Omental fat pad (tissue), 3 donors: ENCODE measurements at regions not wholly inside any gene's neighbourhood (a gene's known extent, or its start where the extent isn't known, plus 50 kb on each side); places are given as distances from the start of the nearest gene placed in this dataset.

Experiments
- ATAC-seq: fragments of 150-250 bp; one replicate; pipeline ENCODE4 v1.9.1; 2016; ENCODE audit warnings: mild to moderate bottlenecking, moderate library complexity; ENCODE audit not compliant: low FRiP score
- DNase-seq: peaks from one replicate; pipeline ENCODE4 v3.0.0-alpha.2; 2019; ENCODE audit warnings: low spot score
- TF ChIP-seq, protein P1 (sequence below), 3 donors: fragments of 450-650 bp; IDR thresholded peaks; one replicate each; pipeline ENCODE4 v1.5.1; 2016 to 2017; ENCODE audit warnings: antibody characterized with exemption in 3 of 3, mild to moderate bottlenecking in 3 of 3, moderate library complexity in 2 of 3

DNA sequence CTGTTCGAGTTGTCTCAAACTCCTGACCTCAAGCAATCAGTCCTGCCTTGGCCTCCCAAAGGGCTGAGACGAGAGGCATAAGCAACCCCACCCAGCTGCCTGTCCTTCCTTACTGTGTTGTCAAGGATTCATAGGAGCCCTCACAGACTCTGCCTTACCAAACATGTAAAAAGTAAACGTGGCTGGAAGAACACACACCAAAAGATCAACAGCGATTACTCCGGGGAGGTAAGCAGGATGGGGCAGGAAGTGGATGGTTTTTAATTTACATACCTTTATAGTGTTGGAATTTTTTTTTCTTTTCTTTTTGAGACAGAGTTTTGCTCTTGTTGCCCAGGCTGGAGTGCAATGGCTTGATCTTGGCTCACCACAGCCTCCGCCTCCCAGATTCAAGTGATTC is 61.5 kb upstream of the EGLN3 start:
- no peak for ATAC-seq
- TF ChIP-seq, protein P1, sequence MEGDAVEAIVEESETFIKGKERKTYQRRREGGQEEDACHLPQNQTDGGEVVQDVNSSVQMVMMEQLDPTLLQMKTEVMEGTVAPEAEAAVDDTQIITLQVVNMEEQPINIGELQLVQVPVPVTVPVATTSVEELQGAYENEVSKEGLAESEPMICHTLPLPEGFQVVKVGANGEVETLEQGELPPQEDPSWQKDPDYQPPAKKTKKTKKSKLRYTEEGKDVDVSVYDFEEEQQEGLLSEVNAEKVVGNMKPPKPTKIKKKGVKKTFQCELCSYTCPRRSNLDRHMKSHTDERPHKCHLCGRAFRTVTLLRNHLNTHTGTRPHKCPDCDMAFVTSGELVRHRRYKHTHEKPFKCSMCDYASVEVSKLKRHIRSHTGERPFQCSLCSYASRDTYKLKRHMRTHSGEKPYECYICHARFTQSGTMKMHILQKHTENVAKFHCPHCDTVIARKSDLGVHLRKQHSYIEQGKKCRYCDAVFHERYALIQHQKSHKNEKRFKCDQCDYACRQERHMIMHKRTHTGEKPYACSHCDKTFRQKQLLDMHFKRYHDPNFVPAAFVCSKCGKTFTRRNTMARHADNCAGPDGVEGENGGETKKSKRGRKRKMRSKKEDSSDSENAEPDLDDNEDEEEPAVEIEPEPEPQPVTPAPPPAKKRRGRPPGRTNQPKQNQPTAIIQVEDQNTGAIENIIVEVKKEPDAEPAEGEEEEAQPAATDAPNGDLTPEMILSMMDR (IDR thresholded peaks at IDR 0.05): no peak
- no peak for DNase-seq

GRCh38 chr14:34009956-34010355 is 59.1 kb upstream of the EGLN3 start:
- ATAC-seq (no peak), DNase-seq (no peak)
- TF ChIP-seq, protein P1 (IDR thresholded peaks at IDR 0.05): no peak

DNA sequence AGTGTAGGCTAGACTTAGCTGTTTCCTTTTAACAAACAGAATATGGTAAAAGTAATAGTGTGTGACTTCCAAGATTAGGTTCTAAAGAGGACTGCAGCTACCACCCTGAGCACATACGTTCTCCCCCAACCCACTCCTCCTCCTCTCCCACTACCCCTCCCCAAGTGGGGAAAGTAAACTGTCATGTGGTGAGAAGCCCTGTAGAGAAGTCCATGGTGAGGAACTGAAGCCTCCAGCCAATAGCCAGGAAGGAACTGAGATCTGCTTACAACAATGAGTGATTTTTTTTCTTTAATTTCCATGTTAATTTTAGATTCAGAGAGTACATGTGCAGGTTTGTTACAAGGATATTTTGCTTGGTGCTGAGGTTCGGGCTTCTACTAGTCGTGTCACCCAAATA is 57.0 kb upstream of the EGLN3 start:
- TF ChIP-seq, protein P1 (IDR thresholded peaks at IDR 0.05): no peak
- no peak for DNase-seq
- ATAC-seq: no peak

- no peak for ATAC-seq
- TF ChIP-seq, protein P1 (IDR thresholded peaks at IDR 0.05): no peak
- no peak for DNase-seq
Observed at GRCh38 chr14:34005901-34006300, 55.0 kb upstream of the EGLN3 start.

DNA sequence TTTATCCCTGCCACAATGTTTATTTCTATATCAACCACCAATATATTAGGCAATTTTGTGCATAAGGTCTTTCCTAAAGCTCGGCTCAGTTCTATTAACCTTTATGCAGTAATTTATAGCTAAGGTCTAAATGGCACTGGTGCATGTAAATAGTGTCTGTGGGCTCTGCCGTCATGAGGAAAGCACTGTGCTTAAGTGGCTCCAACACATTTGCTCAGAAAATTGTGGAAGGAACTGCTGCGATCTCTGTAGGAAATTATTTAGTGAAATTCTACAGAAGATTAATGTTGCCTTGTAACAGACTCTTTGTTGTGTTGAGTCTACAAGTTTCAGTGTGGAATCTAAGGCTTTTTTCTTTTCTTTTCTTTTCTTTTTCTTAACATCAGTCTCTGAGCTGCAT is 54.0 kb upstream of the EGLN3 start:
- TF ChIP-seq, protein P1 (IDR thresholded peaks at IDR 0.05): no peak
- ATAC-seq: no peak

GRCh38 chr14:34003691-34004090 is 52.8 kb upstream of the EGLN3 start:
- no peak for DNase-seq
- TF ChIP-seq, protein P1 (IDR thresholded peaks at IDR 0.05): no peak
- ATAC-seq: no peak

More for the DNA sequence above, 54.0 kb upstream of the EGLN3 start:
- DNase-seq: no peak

DNA sequence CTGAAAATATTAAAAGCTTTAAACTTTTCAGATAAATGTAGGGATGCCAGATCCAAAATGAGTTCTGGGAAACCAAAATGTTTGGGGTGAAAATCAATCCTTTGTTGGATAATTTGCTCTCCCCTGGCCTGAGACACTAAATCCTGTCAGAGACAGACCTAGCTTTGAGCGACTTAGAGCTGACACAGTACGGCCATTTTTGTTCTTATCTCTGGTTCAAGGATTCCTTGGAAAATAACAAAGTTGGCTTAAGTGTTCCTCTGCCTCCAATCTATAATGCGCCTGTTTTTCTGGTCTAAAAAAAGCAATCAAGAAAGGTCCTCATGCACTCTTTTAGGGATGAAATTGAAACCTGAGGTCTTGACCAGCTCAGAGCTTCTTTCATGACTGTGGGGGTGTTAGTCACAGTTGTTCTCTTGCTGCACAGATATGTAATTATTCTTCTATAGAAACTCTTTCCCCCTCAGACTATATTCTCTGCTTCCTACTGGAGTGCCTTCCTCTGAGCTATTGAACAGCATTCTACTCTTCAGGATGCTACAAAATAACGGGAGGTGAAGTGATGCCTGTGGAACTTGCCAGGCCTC is 52.3 kb upstream of the EGLN3 start:
- no peak for ATAC-seq
- TF ChIP-seq, protein P1 (IDR thresholded peaks at IDR 0.05): no peak

More for the DNA sequence above, 52.3 kb upstream of the EGLN3 start:
- DNase-seq: no peak
